ENCODE measurements at regions not wholly inside any gene's neighbourhood (a gene's known extent, or its start where the extent isn't known, plus 50 kb on each side); places are given as distances from the start of the nearest gene placed in this dataset.

GRCh38 chr6:95249175-95249574, 328.2 kb upstream of the MANEA start:
- TF ChIP-seq CTCF (IDR thresholded peaks at IDR 0.05) (no peak), POLR2A (IDR thresholded peaks at IDR 0.05) (no peak)
- H3K4me1 ChIP-seq, result no peaks in the 10 kb centered on the region
- H3K27me3 ChIP-seq, result no peaks in the 10 kb centered on the region
- H3K36me3 ChIP-seq, result no peaks in the 10 kb centered on the region
- intact Hi-C loops (cut with DNase I), result no loop called here
- DNase-seq (no peak), ATAC-seq (no peak)
- no peak overlapping the region for H3K27ac ChIP-seq
- no peak overlapping the region for H3K4me3 ChIP-seq
- H3K9me3 ChIP-seq, result no peaks in the 10 kb centered on the region

- no peaks in the 10 kb centered on the region for H3K27me3 ChIP-seq
- 46 to 62% (median 50%) methylated on average over 2 of the region's 2 CpGs for WGBS, 4 donors
- no peak overlapping the region for H3K27ac ChIP-seq
- DNase-seq (no peak), ATAC-seq (no peak)
- intact Hi-C loops (cut with DNase I), result no loop called here
- TF ChIP-seq POLR2A (IDR thresholded peaks at IDR 0.05) (no peak), CTCF (IDR thresholded peaks at IDR 0.05) (no peak)
- H3K4me3 ChIP-seq, result no peak overlapping the region
- no peaks in the 10 kb centered on the region for H3K36me3 ChIP-seq
- no peaks in the 10 kb centered on the region for H3K9me3 ChIP-seq
- H3K4me1 ChIP-seq, result no peaks in the 10 kb centered on the region
These were observed 327.7 kb upstream of the MANEA start for GRCh38 chr6:95249661-95250060.

- H3K36me3 ChIP-seq, result no peaks in the 10 kb centered on the region
- ATAC-seq (no peak), DNase-seq (no peak)
- no peaks in the 10 kb centered on the region for H3K27me3 ChIP-seq
- H3K27ac ChIP-seq, result no peak overlapping the region
- H3K4me1 ChIP-seq, result no peaks in the 10 kb centered on the region
- peaks cover 0 to 21% (median 0%) of the 10 kb centered on the region in 12 donors for H3K9me3 ChIP-seq
- H3K4me3 ChIP-seq, result no peak overlapping the region
- intact Hi-C loops (cut with DNase I), result no loop called here
- TF ChIP-seq CTCF (IDR thresholded peaks at IDR 0.05) (no peak), POLR2A (IDR thresholded peaks at IDR 0.05) (no peak)
- 0 to 44% (median 0%) methylated on average over 1 of the region's 1 CpG for WGBS, 4 donors
These were observed 313.5 kb upstream of the MANEA start for GRCh38 chr6:95263840-95264239.

- WGBS, 4 donors, result 64 to 67% (median 64%) methylated on average over 4 of the region's 4 CpGs
- ATAC-seq, result no peak
- intact Hi-C loops (cut with DNase I), result no loop called here
- Histone ChIP-seq H3K4me1 (no peaks in the 10 kb centered on the region), H3K27ac (no peak overlapping the region), H3K4me3 (no peak overlapping the region), H3K9me3 (peaks cover 0 to 21% (median 0%) of the 10 kb centered on the region in 12 donors), H3K36me3 (no peaks in the 10 kb centered on the region), H3K27me3 (no peaks in the 10 kb centered on the region)
- TF ChIP-seq POLR2A (IDR thresholded peaks at IDR 0.05), result no peak
- no peak for DNase-seq
These were observed 310.6 kb upstream of the MANEA start for GRCh38 chr6:95266537-95267258.

- Histone ChIP-seq H3K36me3 (no peaks in the 10 kb centered on the region), H3K9me3 (no peaks in the 10 kb centered on the region), H3K27ac (no peak overlapping the region), H3K4me1 (no peaks in the 10 kb centered on the region), H3K4me3 (no peak overlapping the region), H3K27me3 (no peaks in the 10 kb centered on the region)
- ATAC-seq (no peak), DNase-seq (no peak)
- TF ChIP-seq POLR2A (IDR thresholded peaks at IDR 0.05) (no peak), CTCF (IDR thresholded peaks at IDR 0.05) (no peak)
- intact Hi-C loops (cut with DNase I), result no loop called here
- 45 to 59% (median 50%) methylated on average over 2 of the region's 2 CpGs for WGBS, 4 donors
These were observed 302.6 kb upstream of the MANEA start for GRCh38 chr6:95274686-95275235.

All from heart left ventricle (tissue), 16 donors.